Gastrocnemius medialis (tissue), 4 donors: ENCODE measurements at regions not wholly inside any gene's neighbourhood (a gene's known extent, or its start where the extent isn't known, plus 50 kb on each side); places are given as distances from the start of the nearest gene placed in this dataset.

Source experiments
- POLR2A ChIP-seq, 2 donors: fragments of 450-650 bp; IDR thresholded peaks; one replicate each; pipeline ENCODE4 v1.6.1; 2017; ENCODE audit warnings: antibody characterized with exemption in 2 of 2, mild to moderate bottlenecking in 2 of 2, moderate library complexity in 2 of 2
- TF ChIP-seq, protein P1 (sequence below), 5 experiments: fragments of 450-650 bp in 3 of 5; fragments of 200-600 bp in 2 of 5; sonication (generic) in 2 of 5; IDR thresholded peaks in 4 of 5; conservative IDR thresholded peaks in 1 of 5; 1 replicate in 4 of 5; 2 replicates in 1 of 5; pipeline ENCODE4 v1.5.1; 2016 to 2019; ENCODE audit warnings: antibody characterized with exemption in 5 of 5, mild to moderate bottlenecking in 3 of 5, moderate library complexity in 3 of 5

DNA sequence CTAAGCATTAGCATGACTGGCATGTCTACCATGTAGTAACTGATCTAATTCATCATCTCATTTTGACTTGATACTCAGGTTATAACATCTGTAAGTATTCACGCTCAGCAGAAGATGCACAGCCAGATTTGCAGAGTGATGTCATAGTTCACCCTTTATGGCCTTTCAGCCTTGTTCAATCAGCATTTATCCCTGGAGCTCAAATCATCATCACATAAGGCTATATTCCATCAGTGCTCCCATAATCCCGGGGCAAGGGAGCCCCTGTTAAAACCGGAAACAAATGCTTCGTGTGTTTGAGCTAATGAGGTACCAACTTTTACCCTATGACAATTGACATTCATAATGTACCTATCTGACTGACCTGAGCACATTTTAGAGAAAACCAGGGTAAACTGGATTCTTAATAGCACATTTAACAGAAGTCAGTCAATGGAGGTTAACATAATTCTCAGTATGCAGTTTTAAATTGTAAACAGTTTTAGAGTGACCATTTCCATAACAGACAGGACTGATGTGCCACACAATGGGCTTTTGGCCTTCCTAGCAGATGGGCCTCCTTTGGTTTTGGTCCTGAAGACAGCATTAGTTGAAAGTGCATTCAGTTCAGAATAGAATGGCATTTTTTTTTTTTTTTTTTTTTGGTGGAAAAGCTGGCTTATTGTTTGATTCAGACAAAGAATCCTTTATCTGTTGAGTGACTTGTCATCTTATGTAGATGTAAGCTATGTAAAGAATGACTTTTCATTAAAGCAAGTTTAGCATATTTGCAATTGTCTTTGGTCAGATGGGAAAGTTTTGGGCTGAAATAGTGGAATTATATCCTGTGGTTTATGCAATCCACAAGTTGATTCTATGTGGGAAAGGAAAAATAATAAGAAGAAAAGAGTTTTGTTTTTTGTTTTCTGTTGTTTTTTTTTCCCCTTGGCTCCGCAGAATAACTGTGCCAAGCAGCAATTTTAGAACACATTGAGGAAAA, 866.0 kb upstream of the ACVR2A start:
- TF ChIP-seq POLR2A (IDR thresholded peaks at IDR 0.05) = no peak
- TF ChIP-seq, protein P1, sequence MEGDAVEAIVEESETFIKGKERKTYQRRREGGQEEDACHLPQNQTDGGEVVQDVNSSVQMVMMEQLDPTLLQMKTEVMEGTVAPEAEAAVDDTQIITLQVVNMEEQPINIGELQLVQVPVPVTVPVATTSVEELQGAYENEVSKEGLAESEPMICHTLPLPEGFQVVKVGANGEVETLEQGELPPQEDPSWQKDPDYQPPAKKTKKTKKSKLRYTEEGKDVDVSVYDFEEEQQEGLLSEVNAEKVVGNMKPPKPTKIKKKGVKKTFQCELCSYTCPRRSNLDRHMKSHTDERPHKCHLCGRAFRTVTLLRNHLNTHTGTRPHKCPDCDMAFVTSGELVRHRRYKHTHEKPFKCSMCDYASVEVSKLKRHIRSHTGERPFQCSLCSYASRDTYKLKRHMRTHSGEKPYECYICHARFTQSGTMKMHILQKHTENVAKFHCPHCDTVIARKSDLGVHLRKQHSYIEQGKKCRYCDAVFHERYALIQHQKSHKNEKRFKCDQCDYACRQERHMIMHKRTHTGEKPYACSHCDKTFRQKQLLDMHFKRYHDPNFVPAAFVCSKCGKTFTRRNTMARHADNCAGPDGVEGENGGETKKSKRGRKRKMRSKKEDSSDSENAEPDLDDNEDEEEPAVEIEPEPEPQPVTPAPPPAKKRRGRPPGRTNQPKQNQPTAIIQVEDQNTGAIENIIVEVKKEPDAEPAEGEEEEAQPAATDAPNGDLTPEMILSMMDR (IDR thresholded peaks at IDR 0.05 in 4 of 5, conservative IDR thresholded peaks at IDR 0.05 in 1 of 5) = no peak
